Inferior parietal cortex (tissue), 1 donor: ENCODE measurements at regions not wholly inside any gene's neighbourhood (a gene's known extent, or its start where the extent isn't known, plus 50 kb on each side); places are given as distances from the start of the nearest gene placed in this dataset.
"Not testable (repeated sequence)": the region's sequence is repeated elsewhere in the genome, so short reads cannot be mapped to it uniquely, and the experiment has no call there.

Experiments used
- DNase-seq: peaks from one replicate; pipeline ENCODE4 v3.0.0-alpha.2; 2016; ENCODE audit errors: extremely low spot score

- DNase-seq = no peak
These were observed 1205.3 kb downstream of the REEP3 start for GRCh38 chr10:64726466-64726865.

GRCh38 chr10:64731016-64731415 lies 1209.8 kb downstream of the REEP3 start:
- DNase-seq = no peak

GRCh38 chr10:64732372-64732957 lies 1211.3 kb downstream of the REEP3 start:
- no peak for DNase-seq

- DNase-seq = peak; percentile 40
These were observed 1212.8 kb downstream of the REEP3 start for GRCh38 chr10:64733980-64734379.

- DNase-seq = no peak
These were observed 1217.3 kb downstream of the REEP3 start for GRCh38 chr10:64738462-64738861.

GRCh38 chr10:64745565-64745964 lies 1224.4 kb downstream of the REEP3 start:
- no peak for DNase-seq

- no peak for DNase-seq
These were observed 1229.5 kb downstream of the REEP3 start for GRCh38 chr10:64750672-64751071.

GRCh38 chr10:64753516-64753915 lies 1232.3 kb downstream of the REEP3 start:
- no peak for DNase-seq

GRCh38 chr10:64760371-64760770 lies 1239.2 kb downstream of the REEP3 start:
- DNase-seq = no peak

GRCh38 chr10:64762861-64763260 lies 1241.7 kb downstream of the REEP3 start:
- DNase-seq = no peak

GRCh38 chr10:64765498-64765897 lies 1244.3 kb downstream of the REEP3 start:
- DNase-seq = no peak

- DNase-seq = no peak
These were observed 1250.3 kb downstream of the REEP3 start for GRCh38 chr10:64771253-64772050.

- no peak for DNase-seq
These were observed 1252.2 kb downstream of the REEP3 start for GRCh38 chr10:64773357-64773756.

- not testable (repeated sequence) for DNase-seq
These were observed 1263.2 kb downstream of the REEP3 start for GRCh38 chr10:64784451-64784850.

GRCh38 chr10:64785816-64786215 lies 1264.6 kb downstream of the REEP3 start:
- no peak for DNase-seq

- no peak for DNase-seq
These were observed 1265.8 kb downstream of the REEP3 start for GRCh38 chr10:64786989-64787388.

GRCh38 chr10:64795847-64796246 lies 1274.6 kb downstream of the REEP3 start:
- DNase-seq = no peak

GRCh38 chr10:64798297-64798696 lies 1277.1 kb downstream of the REEP3 start:
- DNase-seq = no peak

GRCh38 chr10:64808233-64808632 lies 1287.0 kb downstream of the REEP3 start:
- not testable (repeated sequence) for DNase-seq

- not testable (repeated sequence) for DNase-seq
These were observed 1288.8 kb downstream of the REEP3 start for GRCh38 chr10:64810046-64810445.

GRCh38 chr10:64813391-64813790 lies 1292.2 kb downstream of the REEP3 start:
- no peak for DNase-seq

GRCh38 chr10:64814201-64814600 lies 1293.0 kb downstream of the REEP3 start:
- no peak for DNase-seq

- DNase-seq = no peak
These were observed 1308.7 kb downstream of the REEP3 start for GRCh38 chr10:64829888-64830412.
